ENCODE measurements at regions not wholly inside any gene's neighbourhood (a gene's known extent, or its start where the extent isn't known, plus 50 kb on each side); places are given as distances from the start of the nearest gene placed in this dataset.

DNA sequence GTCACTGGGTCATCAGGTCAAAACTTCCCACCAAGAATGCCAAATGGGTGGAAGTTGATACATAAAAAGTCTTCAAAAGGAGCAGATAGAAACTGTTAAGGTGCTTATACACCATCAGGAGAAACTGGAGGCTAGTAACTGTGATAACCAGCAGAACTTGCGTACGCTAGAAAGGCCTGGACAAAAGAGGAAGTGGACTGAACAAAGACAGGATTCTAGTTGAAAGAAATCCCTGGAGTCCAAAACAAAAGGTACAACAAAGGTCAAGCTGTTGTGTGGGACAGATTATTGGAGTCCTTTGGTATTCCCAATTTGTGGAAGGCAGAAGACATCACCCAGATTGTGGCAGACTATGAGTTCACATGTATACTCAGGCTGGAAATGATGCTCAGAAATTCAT is 215.8 kb upstream of the PBX1 start:
- in situ Hi-C loops (cut with MboI), result no loop called here
- intact Hi-C loops (cut with micrococcal nuclease), result no loop called here
- no peaks in the 10 kb centered on the region for H3K79me2 ChIP-seq (ENCODE audit: control insufficient read depth, insufficient read depth, low read length)
- H3K4me3 ChIP-seq, result no peak overlapping the region
- no peaks in the 10 kb centered on the region; the same call in 1 of the 2 replicates for H3K9me3 ChIP-seq (replicated peaks; ENCODE audit: control insufficient read depth, insufficient read depth, low read depth, low read length)
- no TSS peak for BruUV-seq (replicated peaks)
- no peaks in the 10 kb centered on the region for H3K4me1 ChIP-seq (replicated peaks in 1 of 2; ENCODE audit: control insufficient read depth in 2 of 2, insufficient read depth in 2 of 2, low read length in 2 of 2)
- ATAC-seq, result no peak
- CTCF ChIA-PET (ENCODE audit: low intra/inter-chr PET ratio), result no interaction called here
- no peaks in the 10 kb centered on the region for H3K9me1 ChIP-seq (ENCODE audit: control insufficient read depth, insufficient read depth, low read length)
- H3K27me3 ChIP-seq (ENCODE audit: control insufficient read depth in 2 of 2, insufficient read depth in 2 of 2, low read length in 2 of 2), result no peaks in the 10 kb centered on the region
- TF ChIP-seq SPI1 (IDR thresholded peaks at IDR 0.05; ENCODE audit: borderline replicate concordance, low read depth, low read length), result peak; percentile 72; the same call in 1 of the 2 replicates
- no peak for TF ChIP-seq HMG20B (CRISPR knock-in tag; IDR thresholded peaks at IDR 0.05)
- POLR2A ChIA-PET, result no interaction called here
- no peak overlapping the region for H3K4me2 ChIP-seq (ENCODE audit: insufficient read depth, low read length)
- H3K36me3 ChIP-seq (ENCODE audit: control insufficient read depth, insufficient read depth, low read length), result no peaks in the 10 kb centered on the region
- DNase-seq (ENCODE audit: extremely low read depth in 1 of 4, low spot score in 3 of 4), result no peak
- FAIRE-seq, result no peak
- no peak overlapping the region for H3K9ac ChIP-seq (ENCODE audit: insufficient read depth in 1 of 2, low read depth in 2 of 2, low read length in 2 of 2)
- WGBS (ENCODE audit: insufficient coverage, low coverage, missing lambda C conversion rate), result 0% methylated on average over 2 of the region's 2 CpGs
- H4K20me1 ChIP-seq (replicated peaks; ENCODE audit: control insufficient read depth, insufficient read depth, low read length), result no peaks in the 10 kb centered on the region
- H3K27ac ChIP-seq (ENCODE audit: extremely low read depth, low read depth, low read length), result no peak overlapping the region
- H2AFZ ChIP-seq (ENCODE audit: low read depth, low read length), result no peak overlapping the region

DNA sequence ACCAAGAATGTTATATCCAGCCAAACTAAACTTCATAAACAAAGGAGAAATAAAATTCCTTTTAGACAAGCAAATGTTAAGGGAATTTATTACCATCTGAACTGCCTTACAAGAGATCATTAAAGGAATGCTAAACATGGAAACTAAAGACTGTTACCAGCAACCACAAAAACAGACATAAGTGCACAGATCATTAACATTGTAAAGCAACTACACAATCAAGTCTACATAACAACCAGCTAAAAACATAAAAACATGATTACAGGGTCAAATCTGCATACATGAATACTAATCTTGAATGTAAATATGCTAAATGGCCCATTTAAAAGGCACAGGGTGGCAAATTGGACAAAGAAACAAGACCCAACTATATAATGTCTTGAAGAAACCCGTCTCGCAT is 211.0 kb upstream of the PBX1 start:
- ChIA-PET CTCF (ENCODE audit: low intra/inter-chr PET ratio) (no interaction called here), POLR2A (no interaction called here)
- no peak overlapping the region for H3K4me3 ChIP-seq
- no peak for FAIRE-seq
- no peaks in the 10 kb centered on the region for H3K36me3 ChIP-seq (ENCODE audit: control insufficient read depth, insufficient read depth, low read length)
- intact Hi-C loops (cut with micrococcal nuclease), result no loop called here
- no peak for DNase-seq (ENCODE audit: extremely low read depth in 1 of 4, low spot score in 3 of 4)
- H3K79me2 ChIP-seq (ENCODE audit: control insufficient read depth, insufficient read depth, low read length), result no peaks in the 10 kb centered on the region
- H3K27ac ChIP-seq (ENCODE audit: extremely low read depth, low read depth, low read length), result no peak overlapping the region
- no peaks in the 10 kb centered on the region for H4K20me1 ChIP-seq (replicated peaks; ENCODE audit: control insufficient read depth, insufficient read depth, low read length)
- no peaks in the 10 kb centered on the region for H3K4me1 ChIP-seq (replicated peaks in 1 of 2; ENCODE audit: control insufficient read depth in 2 of 2, insufficient read depth in 2 of 2, low read length in 2 of 2)
- ATAC-seq, result no peak
- H3K9me3 ChIP-seq (replicated peaks; ENCODE audit: control insufficient read depth, insufficient read depth, low read depth, low read length), result no peaks in the 10 kb centered on the region; the same call in 1 of the 2 replicates
- H3K27me3 ChIP-seq (ENCODE audit: control insufficient read depth in 2 of 2, insufficient read depth in 2 of 2, low read length in 2 of 2), result no peaks in the 10 kb centered on the region
- TF ChIP-seq MBD2 (IDR thresholded peaks at IDR 0.05; ENCODE audit: borderline replicate concordance, low read depth), result no peak
- TF ChIP-seq ADNP (tag; IDR thresholded peaks at IDR 0.05), result no peak
- TF ChIP-seq ZNF263 (CRISPR knock-in tag; IDR thresholded peaks at IDR 0.05; ENCODE audit: borderline replicate concordance), result no peak
- no TSS peak for BruUV-seq (replicated peaks)
- in situ Hi-C loops (cut with MboI), result no loop called here
- H3K4me2 ChIP-seq (ENCODE audit: insufficient read depth, low read length), result no peak overlapping the region
- H3K9ac ChIP-seq (ENCODE audit: insufficient read depth in 1 of 2, low read depth in 2 of 2, low read length in 2 of 2), result no peak overlapping the region
- H3K9me1 ChIP-seq (ENCODE audit: control insufficient read depth, insufficient read depth, low read length), result no peaks in the 10 kb centered on the region
- no peak overlapping the region for H2AFZ ChIP-seq (ENCODE audit: low read depth, low read length)
- 0% methylated on average over 2 of the region's 2 CpGs for WGBS (ENCODE audit: insufficient coverage, low coverage, missing lambda C conversion rate)

All from K562 (cell line).